Astrocyte (in vitro differentiated cells and primary cell): ENCODE measurements at regions not wholly inside any gene's neighbourhood (a gene's known extent, or its start where the extent isn't known, plus 50 kb on each side); places are given as distances from the start of the nearest gene placed in this dataset.

ENCODE experiments used
- DNase-seq: peaks from one replicate; pipeline ENCODE4 v3.0.0-alpha.2; 2010; ENCODE audit warnings: low read depth
- FAIRE-seq: peaks from 2 replicates; lab custom pipeline; 2011; peaks lifted over from hg19 to GRCh38; lab: Jason Lieb, UNC
- H2AFZ ChIP-seq: 2 replicates; pipeline ENCODE4 v1.6.0; 2012; ENCODE audit warnings: low read depth, low read length, inconsistent platforms
- H3K27ac ChIP-seq: 2 replicates; pipeline ENCODE4 v1.5.1; 2011; ENCODE audit warnings: low read depth, low read length, inconsistent platforms
- H3K27me3 ChIP-seq: 2 replicates; pipeline ENCODE4 v1.6.0; 2011; ENCODE audit warnings: low read length, inconsistent platforms; ENCODE audit not compliant: insufficient read depth
- H3K36me3 ChIP-seq: 2 replicates; pipeline ENCODE4 v1.5.1; 2011; ENCODE audit warnings: low read length, inconsistent platforms; ENCODE audit not compliant: insufficient read depth
- H3K4me1 ChIP-seq: 2 replicates; pipeline ENCODE4 v1.5.1; 2011; ENCODE audit warnings: low read length, inconsistent platforms; ENCODE audit not compliant: insufficient read depth
- H3K4me2 ChIP-seq: 2 replicates; pipeline ENCODE4 v1.6.0; 2012; ENCODE audit warnings: low read length, inconsistent platforms
- H3K4me3 ChIP-seq: 2 replicates; pipeline ENCODE4 v1.5.1; 2011; ENCODE audit warnings: low read depth, mild to moderate bottlenecking, low read length, inconsistent platforms; ENCODE audit not compliant: insufficient read depth
- H3K79me2 ChIP-seq: 2 replicates; pipeline ENCODE4 v1.6.0; 2012; ENCODE audit warnings: mild to moderate bottlenecking, low read length, inconsistent platforms; ENCODE audit not compliant: insufficient read depth
- H3K9ac ChIP-seq: 2 replicates; pipeline ENCODE4 v1.6.0; 2012; ENCODE audit warnings: mild to moderate bottlenecking, low read length, inconsistent platforms
- H3K9me3 ChIP-seq: 2 replicates; pipeline ENCODE4 v1.5.1; 2012; ENCODE audit warnings: low read depth, mild to moderate bottlenecking, low read length, inconsistent platforms; ENCODE audit not compliant: insufficient read depth
- H4K20me1 ChIP-seq: 2 replicates; pipeline ENCODE4 v1.6.0; 2012; ENCODE audit warnings: low read length, inconsistent platforms; ENCODE audit not compliant: insufficient read depth
- H3K27ac Mint-ChIP-seq: one replicate; pipeline ENCODE4 v1.8.0; 2021; ENCODE audit warnings: mild to moderate bottlenecking, mixed read lengths; ENCODE audit not compliant: unreplicated experiment
- H3K27me3 Mint-ChIP-seq: one replicate; pipeline ENCODE4 v1.8.0; 2021; ENCODE audit warnings: low read depth, mixed read lengths; ENCODE audit not compliant: unreplicated experiment
- H3K36me3 Mint-ChIP-seq: one replicate; pipeline ENCODE4 v1.8.0; 2021; ENCODE audit warnings: low read depth, mixed read lengths; ENCODE audit not compliant: unreplicated experiment
- H3K4me1 Mint-ChIP-seq: one replicate; pipeline ENCODE4 v1.8.0; 2021; ENCODE audit warnings: low read depth, mixed read lengths; ENCODE audit not compliant: unreplicated experiment
- H3K4me3 Mint-ChIP-seq: one replicate; pipeline ENCODE4 v1.8.0; 2021; ENCODE audit warnings: mild to moderate bottlenecking, moderate library complexity, mixed read lengths; ENCODE audit not compliant: unreplicated experiment
- H3K9me3 Mint-ChIP-seq: one replicate; pipeline ENCODE4 v1.8.0; 2021; ENCODE audit warnings: mild to moderate bottlenecking, mixed read lengths; ENCODE audit not compliant: unreplicated experiment
- EZH2 ChIP-seq: IDR thresholded peaks from 2 replicates; pipeline ENCODE4 v1.6.1; 2012; ENCODE audit warnings: mild to moderate bottlenecking, low read length, inconsistent platforms; ENCODE audit not compliant: insufficient read depth
- TF ChIP-seq, protein P1 (sequence below): IDR thresholded peaks from 2 replicates; pipeline ENCODE4 v1.5.1; 2011; ENCODE audit warnings: low read depth, mild to moderate bottlenecking, inconsistent platforms, low read length, moderate library complexity; ENCODE audit not compliant: insufficient read depth

DNA sequence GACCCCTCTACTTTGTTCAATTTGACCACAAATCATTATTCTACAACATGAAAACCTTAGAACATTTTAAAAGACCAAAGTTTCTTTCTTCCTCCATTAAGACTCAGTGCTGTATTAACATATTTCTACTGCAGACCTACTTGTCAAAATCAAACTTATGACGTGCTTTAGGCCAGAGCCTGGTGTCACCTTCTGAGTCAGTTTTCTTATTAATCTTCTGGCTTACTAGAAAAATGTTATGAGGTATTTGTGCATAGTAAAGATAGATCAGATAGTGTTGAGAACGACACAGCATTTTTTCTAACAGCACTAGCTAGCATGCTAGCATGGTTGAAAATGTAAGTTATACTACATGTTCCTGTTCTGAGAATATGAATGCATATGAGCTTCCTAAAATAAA, 333.6 kb upstream of the FAM241A start:
- H3K36me3 ChIP-seq: no peaks in the 10 kb centered on the region
- Mint-ChIP-seq H3K36me3 (no peaks in the 10 kb centered on the region), H3K4me3 (no peak overlapping the region), H3K9me3 (no peaks in the 10 kb centered on the region), H3K4me1 (peaks cover 3% of the 10 kb centered on the region), H3K27me3 (peaks cover 8% of the 10 kb centered on the region), H3K27ac (no peak overlapping the region)
- no peaks in the 10 kb centered on the region for H3K79me2 ChIP-seq
- FAIRE-seq (no peak), DNase-seq (no peak)
- H3K27ac ChIP-seq: no peak overlapping the region
- H3K9me3 ChIP-seq: no peaks in the 10 kb centered on the region
- no peaks in the 10 kb centered on the region for H3K27me3 ChIP-seq
- H3K4me3 ChIP-seq: no peak overlapping the region
- no peak overlapping the region for H3K9ac ChIP-seq
- no peak overlapping the region for H2AFZ ChIP-seq
- H4K20me1 ChIP-seq: no peaks in the 10 kb centered on the region
- no peaks in the 10 kb centered on the region for H3K4me1 ChIP-seq
- H3K4me2 ChIP-seq: no peak overlapping the region
- no peak for TF ChIP-seq EZH2
- TF ChIP-seq, protein P1, sequence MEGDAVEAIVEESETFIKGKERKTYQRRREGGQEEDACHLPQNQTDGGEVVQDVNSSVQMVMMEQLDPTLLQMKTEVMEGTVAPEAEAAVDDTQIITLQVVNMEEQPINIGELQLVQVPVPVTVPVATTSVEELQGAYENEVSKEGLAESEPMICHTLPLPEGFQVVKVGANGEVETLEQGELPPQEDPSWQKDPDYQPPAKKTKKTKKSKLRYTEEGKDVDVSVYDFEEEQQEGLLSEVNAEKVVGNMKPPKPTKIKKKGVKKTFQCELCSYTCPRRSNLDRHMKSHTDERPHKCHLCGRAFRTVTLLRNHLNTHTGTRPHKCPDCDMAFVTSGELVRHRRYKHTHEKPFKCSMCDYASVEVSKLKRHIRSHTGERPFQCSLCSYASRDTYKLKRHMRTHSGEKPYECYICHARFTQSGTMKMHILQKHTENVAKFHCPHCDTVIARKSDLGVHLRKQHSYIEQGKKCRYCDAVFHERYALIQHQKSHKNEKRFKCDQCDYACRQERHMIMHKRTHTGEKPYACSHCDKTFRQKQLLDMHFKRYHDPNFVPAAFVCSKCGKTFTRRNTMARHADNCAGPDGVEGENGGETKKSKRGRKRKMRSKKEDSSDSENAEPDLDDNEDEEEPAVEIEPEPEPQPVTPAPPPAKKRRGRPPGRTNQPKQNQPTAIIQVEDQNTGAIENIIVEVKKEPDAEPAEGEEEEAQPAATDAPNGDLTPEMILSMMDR: no peak

DNA sequence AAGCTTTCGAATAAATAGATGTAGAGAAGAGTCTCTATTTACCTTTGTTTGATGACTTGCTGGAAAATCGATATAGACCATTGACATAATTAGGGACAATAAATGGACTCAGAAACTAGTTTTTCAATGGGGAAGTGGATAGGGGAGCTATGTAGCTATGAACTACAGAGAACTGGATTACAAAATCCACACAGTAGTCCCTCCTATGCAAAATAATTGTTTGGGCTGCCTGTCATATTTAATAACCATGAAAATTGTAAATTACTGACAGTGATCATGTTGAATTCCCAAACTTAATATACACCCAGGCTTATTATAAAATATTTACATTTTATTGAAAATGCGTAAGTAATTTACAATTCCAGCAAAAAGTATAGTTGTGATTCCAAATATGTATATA, 333.1 kb upstream of the FAM241A start:
- Histone ChIP-seq H3K36me3 (no peaks in the 10 kb centered on the region), H3K9me3 (no peaks in the 10 kb centered on the region), H3K4me3 (no peak overlapping the region), H3K4me2 (no peak overlapping the region), H3K27ac (no peak overlapping the region), H3K79me2 (no peaks in the 10 kb centered on the region), H2AFZ (no peak overlapping the region), H3K4me1 (no peaks in the 10 kb centered on the region), H3K9ac (no peak overlapping the region), H4K20me1 (no peaks in the 10 kb centered on the region), H3K27me3 (no peaks in the 10 kb centered on the region)
- H3K4me1 Mint-ChIP-seq: peaks cover 3% of the 10 kb centered on the region
- H3K4me3 Mint-ChIP-seq: no peak overlapping the region
- H3K9me3 Mint-ChIP-seq: no peaks in the 10 kb centered on the region
- no peak overlapping the region for H3K27ac Mint-ChIP-seq
- TF ChIP-seq EZH2: no peak
- TF ChIP-seq, protein P1: no peak
- peaks cover 8% of the 10 kb centered on the region for H3K27me3 Mint-ChIP-seq
- no peak for DNase-seq
- H3K36me3 Mint-ChIP-seq: no peaks in the 10 kb centered on the region
- no peak for FAIRE-seq

DNA sequence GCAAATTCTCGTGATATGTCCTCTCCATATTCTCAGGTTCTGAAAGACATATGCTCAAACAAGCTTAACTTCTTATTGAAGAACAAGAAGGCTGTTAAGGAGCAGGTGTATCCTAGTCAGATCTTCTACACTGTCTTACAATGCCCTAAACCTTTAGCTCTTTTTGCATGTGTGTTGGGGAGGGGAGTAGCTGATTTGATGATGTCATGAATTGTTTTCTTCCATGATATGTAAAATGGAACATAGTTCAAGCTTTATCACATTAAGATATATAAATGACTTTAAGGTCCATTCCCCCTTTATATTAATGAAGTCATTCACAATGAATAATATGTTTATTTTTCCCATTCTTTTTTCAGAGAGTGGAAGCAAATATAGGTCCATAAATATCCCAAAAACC, 332.5 kb upstream of the FAM241A start:
- Histone ChIP-seq H4K20me1 (no peaks in the 10 kb centered on the region), H3K79me2 (no peaks in the 10 kb centered on the region), H3K9ac (no peak overlapping the region), H2AFZ (no peak overlapping the region), H3K9me3 (no peaks in the 10 kb centered on the region), H3K4me1 (no peaks in the 10 kb centered on the region), H3K4me3 (no peak overlapping the region), H3K27me3 (no peaks in the 10 kb centered on the region), H3K4me2 (no peak overlapping the region), H3K27ac (no peak overlapping the region), H3K36me3 (no peaks in the 10 kb centered on the region)
- Mint-ChIP-seq H3K4me3 (no peak overlapping the region), H3K36me3 (no peaks in the 10 kb centered on the region), H3K4me1 (peaks cover 3% of the 10 kb centered on the region), H3K9me3 (peaks cover under 1% of the 10 kb centered on the region), H3K27ac (no peak overlapping the region), H3K27me3 (peaks cover 6% of the 10 kb centered on the region)
- TF ChIP-seq, protein P1: no peak
- TF ChIP-seq EZH2: no peak
- FAIRE-seq (no peak), DNase-seq (no peak)
